NOMO-1 treated with DMSO at 0.1 percent for 48 hours (cell line): ENCODE measurements at regions not wholly inside any gene's neighbourhood (a gene's known extent, or its start where the extent isn't known, plus 50 kb on each side); places are given as distances from the start of the nearest gene placed in this dataset.
A peak's percentile ranks its signal among the peaks of the same experiment; 100 is the strongest.
"Not testable (repeated sequence)": the region's sequence is repeated elsewhere in the genome, so short reads cannot be mapped to it uniquely, and the experiment has no call there.

Source experiments
- DNase-seq: peaks from one replicate; lab custom pipeline; 2025; ENCODE audit not compliant: unreplicated experiment; lab: John Stamatoyannopoulos, UW

DNA sequence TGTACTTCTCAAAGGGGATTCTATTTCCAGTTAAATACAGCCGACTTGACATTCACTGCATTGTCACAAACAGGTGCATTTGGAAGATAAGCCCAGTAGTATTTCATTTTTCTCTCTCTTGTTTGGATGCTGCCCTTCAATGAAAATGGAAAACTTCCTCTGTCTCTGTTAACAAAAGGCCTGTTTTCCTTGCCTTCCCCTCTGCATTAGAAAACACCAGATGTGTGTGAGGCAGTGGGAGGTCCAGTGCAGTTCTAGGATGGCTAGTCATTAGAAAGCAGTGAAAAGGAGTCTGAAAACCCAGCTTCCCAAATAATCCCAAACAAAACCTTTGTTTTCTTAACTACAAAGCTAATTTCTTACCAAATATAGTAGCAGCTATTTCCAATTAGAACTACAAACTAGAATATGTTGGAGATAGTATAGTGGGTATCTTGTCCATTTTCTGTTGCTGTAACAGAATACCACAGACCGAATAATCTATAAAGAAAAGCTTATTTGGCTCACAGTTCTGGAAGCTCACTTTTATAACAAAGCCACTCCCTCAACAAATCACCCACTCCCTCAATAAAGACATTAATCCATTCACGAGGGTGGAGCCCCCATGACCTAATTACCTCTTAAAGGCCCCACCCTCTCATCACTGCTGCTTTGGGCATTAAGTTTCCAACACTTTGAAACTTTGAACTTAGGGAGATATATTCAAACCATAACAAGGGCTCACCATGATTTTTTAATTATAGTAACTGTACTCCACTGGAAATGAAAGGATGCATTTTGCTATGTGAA, 452.1 kb upstream of the RPS6KA3 start:
- DNase-seq, result no peak

DNA sequence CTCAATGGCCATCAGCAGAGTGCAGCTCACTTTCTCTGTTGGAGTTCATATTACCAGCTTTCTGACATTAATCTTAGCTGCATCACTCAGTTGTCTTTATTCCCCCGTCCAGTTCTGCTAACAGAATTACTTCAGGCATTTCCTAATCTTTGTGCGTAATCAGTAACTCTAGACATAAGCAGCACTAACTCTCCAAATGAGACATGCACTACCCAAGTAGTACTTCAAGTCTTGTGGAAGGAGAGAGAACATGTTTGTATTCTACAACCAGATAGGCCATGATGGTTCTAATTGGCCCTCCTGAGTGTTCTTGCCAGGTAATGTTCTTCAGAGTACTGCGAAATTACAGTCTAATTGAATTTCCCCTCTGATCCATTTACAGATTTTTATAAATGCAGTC, 448.5 kb upstream of the RPS6KA3 start:
- DNase-seq, result no peak

DNA sequence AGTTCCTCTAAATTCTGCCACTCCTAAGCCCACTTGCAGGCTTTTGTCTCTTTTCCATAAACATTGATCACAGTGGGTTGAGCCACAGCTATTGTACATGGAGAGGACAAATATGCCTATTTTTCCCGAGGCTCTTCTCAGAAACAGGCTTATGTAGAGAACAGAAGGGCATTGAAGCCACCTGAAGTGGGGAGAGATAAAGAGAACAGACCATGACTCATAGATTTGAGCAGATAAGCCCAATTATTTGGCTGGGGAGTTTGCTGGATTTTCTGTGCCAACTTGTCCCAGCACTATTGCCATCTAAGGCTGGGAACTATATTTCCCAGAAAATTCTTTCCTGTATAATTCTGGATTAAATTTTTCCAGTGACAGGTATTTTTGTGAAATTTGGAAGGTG, 446.1 kb upstream of the RPS6KA3 start:
- DNase-seq, result no peak

GRCh38 chrX:20711366-20711765, 444.7 kb upstream of the RPS6KA3 start:
- no peak for DNase-seq

GRCh38 chrX:20693078-20693477, 426.4 kb upstream of the RPS6KA3 start:
- DNase-seq, result no peak

DNA sequence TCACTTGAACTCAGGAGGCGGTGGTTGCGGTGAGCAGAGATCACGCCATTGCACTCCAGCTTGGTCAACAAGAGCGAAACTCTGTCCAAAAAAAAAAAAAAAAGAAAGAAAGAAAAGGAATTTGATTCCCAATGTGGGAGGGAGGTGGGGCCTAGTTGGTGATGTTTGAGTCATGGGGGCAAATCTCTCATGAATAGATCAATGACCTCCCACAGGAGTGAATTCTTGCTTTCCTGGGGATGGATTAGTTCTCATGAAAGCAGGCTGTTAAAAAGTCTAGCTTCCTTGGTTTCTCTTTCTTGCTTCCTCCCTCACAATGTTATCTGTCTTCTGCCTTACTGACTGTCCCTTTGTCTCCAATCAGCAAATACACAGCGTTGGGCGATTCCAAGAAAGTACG, 419.5 kb upstream of the RPS6KA3 start:
- DNase-seq, result no peak

- no peak for DNase-seq
These were observed 418.9 kb upstream of the RPS6KA3 start for GRCh38 chrX:20685652-20686051.

- no peak for DNase-seq
These were observed 415.0 kb upstream of the RPS6KA3 start for GRCh38 chrX:20681683-20682082.

DNA sequence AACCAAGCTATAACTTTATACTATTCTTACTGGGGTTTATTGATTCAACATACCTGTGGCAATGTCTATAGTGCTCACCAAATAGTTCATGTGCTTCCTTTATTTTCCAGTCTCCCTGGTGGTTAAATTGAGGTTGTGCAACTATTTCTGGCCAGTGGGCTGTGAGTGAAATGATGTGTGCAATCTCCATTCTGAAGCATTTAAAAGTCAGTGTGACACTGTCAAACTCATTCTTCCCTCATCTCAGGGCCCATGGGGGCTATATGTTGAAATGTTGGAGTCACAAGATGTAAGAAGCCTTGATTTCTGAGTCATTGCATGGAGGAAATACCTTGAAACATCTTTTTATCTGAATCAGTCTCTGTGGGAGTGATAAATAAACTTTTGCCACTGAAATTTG, 414.3 kb upstream of the RPS6KA3 start:
- no peak for DNase-seq

GRCh38 chrX:20672476-20672875, 405.8 kb upstream of the RPS6KA3 start:
- no peak for DNase-seq

DNA sequence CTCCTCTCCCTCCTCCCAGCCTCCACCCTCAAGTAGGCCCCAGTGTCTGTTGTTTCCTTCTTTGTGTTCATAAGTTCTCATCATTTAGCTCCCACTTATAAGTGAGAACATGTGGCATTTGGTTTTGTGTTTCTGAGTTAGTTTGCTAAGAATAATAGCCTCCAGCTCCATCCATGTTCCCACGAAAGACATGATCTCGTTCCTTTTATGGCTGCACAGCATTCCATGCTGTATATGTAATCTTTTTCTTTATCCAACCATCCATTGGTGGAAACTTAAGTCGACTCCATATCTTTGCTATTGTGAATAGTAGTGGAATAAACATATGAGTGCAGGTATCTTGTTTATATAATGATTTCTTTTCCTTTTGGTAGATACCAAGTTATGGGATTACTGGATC, 405.0 kb upstream of the RPS6KA3 start:
- not testable (repeated sequence) for DNase-seq

DNA sequence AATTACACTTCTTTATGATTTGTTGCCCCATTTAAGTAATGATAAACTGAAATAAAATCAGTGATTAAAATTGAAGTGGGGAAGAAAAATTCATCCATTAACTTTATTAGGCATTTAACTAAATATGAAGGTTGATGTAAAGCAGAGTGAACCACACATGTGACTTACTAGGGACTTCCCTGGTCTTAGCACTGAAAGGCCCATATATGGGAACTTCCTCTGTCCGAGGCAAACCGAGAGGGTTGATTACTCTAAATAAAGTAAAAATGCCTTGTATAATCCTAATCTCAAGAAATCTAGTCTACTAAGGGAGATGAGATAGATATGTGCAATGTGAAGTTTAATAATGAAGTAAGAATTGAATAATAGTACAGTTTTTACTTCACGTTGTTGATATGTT, 403.9 kb upstream of the RPS6KA3 start:
- no peak for DNase-seq

DNA sequence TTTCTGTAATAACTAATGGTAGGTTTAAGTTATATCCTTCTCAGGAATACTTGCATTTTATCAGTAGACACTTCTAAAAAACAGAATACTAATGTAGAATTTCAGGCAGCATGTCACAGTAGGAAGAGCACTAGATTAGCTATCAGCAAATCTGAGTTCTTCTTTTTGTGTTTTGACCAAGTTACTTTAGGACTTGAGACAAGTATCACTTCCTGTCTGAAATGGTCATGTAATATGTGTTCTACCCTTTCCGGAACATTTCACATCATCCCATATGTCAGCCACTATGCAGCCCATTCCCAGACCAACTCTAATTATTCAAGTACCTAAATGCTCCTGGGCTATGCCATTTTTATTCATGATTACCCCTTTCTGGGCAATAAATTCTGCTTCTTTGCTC, 401.8 kb upstream of the RPS6KA3 start:
- peak; percentile 19 for DNase-seq

GRCh38 chrX:20666331-20666730, 399.6 kb upstream of the RPS6KA3 start:
- no peak for DNase-seq

- no peak for DNase-seq
These were observed 398.8 kb upstream of the RPS6KA3 start for GRCh38 chrX:20665481-20665880.

GRCh38 chrX:20664774-20665173, 398.1 kb upstream of the RPS6KA3 start:
- DNase-seq, result no peak

DNA sequence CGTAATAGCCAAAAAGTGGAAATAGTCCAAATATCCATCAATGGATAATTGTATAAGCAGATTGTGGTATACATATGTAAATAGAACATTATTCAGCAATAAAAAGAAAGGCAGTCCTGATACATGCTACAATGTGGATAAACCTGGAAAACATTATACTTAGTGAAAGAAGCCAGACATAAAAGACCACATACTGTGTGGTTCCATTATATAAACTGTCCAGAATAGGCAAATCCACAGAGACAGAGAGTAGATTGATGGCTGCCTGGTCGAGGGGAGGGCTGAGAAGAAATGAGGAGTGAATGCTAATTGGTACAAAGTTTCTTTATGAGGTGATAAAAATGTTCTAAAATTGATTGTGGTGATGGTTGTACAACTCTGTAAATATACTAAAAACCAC, 397.4 kb upstream of the RPS6KA3 start:
- no peak for DNase-seq

DNA sequence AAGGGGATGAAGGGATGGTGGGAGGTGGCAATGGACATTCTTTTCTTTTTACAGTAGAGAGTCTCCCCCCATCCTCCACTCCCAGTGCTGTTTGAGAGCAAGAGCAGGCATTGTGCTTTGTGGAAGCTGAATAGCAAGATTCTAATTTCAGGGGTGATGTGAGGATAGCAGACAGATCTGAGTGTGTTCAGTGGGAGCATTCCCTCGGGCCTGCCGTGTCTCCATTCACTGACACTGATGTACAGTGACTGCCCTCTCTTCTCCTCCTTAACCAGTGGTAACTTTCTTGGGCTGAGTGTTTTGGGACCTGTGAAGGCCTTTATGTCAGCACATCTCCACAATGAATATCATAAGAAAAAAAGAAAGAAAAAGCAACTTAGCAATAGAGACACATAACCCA, 396.6 kb upstream of the RPS6KA3 start:
- DNase-seq, result no peak

GRCh38 chrX:20656721-20657120, 390.0 kb upstream of the RPS6KA3 start:
- DNase-seq, result no peak

DNA sequence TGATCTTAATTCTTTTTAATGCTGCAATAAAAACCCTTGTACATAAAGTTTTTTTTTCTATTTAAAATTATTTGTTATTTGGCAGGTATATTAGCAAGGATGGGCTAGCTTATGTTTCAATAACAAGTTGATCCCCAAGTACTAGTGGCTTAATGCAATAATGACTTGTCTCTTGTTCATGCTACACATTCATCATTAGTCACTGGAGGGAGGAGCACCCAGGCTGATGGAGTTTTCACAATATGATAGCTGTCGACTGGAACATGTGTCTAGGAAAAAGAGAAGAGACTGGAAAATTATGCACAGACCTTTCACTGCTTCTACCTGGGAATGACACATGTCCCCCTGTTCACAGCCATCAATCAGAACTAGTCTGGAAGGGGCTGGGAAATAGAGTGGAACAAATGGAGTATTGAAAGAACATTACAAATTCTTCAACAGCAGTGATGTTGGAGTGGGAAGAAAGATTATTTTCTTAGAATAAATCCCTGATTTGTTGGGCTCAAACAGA, 387.9 kb upstream of the RPS6KA3 start:
- no peak for DNase-seq

GRCh38 chrX:20653070-20653469, 386.4 kb upstream of the RPS6KA3 start:
- DNase-seq, result no peak

DNA sequence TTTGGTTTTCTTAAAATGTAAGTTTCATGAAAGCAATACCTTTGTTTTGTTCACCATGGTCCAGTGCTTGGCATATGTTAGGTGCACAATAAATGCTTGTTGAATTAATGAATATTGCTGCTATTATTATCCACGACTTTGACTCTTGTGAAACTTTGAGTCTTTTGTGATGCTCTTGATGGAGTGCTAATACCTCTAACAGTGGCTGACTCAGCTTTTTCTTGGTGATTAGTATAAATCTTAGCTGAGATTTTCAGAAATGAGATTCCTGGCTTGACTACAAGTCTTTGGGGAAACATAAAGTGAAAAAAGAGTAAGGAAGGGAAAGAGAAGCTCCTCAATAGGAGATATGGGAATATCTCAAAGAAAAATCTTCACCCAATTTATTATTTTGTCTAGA, 375.2 kb upstream of the RPS6KA3 start:
- DNase-seq, result no peak

DNA sequence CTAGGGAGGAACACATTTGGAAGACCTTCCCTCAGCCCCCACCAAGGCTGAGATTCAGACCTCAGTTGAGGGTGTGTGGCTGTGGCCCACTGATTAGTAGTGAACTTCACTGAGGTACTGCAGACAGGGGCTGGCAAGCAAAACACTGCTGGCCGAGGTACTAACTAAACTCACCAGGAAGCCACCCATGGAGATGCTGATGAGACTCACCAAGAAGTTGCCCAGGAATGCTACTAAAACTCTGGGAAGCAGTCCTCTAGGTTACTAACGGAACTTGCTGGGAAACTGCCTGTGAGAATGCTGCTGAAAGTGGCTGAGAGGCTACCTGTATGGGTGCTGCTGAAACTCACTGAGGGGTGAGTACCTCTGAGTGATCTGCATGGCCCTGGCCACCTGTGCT, 372.4 kb upstream of the RPS6KA3 start:
- no peak for DNase-seq
